ENCODE measurements at regions not wholly inside any gene's neighbourhood (a gene's known extent, or its start where the extent isn't known, plus 50 kb on each side); places are given as distances from the start of the nearest gene placed in this dataset.

- TF ChIP-seq EZH2 (IDR thresholded peaks at IDR 0.05; ENCODE audit: low read depth) (no peak), CTCF (conservative IDR thresholded peaks at IDR 0.05) (no peak)
Observed at GRCh38 chr6:50457351-50457750, 256.0 kb upstream of the TFAP2D start.

Measured in PC-9 (cell line).